ENCODE measurements at regions not wholly inside any gene's neighbourhood (a gene's known extent, or its start where the extent isn't known, plus 50 kb on each side); places are given as distances from the start of the nearest gene placed in this dataset.
"Not testable (repeated sequence)": the region's sequence is repeated elsewhere in the genome, so short reads cannot be mapped to it uniquely, and the experiment has no call there.

GRCh38 chr4:124990398-124990797 lies 277.9 kb upstream of the ANKRD50 start:
- no peak for DNase-seq (ENCODE audit: low spot score)

DNA sequence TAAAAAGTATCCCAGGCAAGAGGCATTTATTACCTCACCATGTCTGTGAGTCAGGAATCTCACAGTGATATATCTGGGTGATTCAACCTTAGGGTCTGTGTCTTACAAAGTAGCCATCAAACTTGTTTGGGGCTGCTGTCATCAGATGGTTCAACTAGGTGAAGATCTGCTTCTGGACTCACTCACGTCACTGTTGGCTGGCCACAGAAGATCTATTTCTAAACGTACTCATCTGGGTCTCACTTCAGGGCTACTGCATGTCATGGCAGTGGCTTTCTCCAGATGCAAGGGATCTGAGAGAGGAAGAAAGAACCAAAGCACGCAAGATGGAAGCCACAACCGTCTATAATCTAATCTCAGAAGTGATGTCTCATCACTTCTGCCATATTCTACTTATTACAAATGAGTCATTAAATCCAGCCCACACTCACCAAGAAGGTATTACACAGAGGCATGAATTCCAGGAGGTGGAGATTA lies 267.8 kb upstream of the ANKRD50 start:
- DNase-seq (ENCODE audit: low spot score) = peak; percentile 29

DNA sequence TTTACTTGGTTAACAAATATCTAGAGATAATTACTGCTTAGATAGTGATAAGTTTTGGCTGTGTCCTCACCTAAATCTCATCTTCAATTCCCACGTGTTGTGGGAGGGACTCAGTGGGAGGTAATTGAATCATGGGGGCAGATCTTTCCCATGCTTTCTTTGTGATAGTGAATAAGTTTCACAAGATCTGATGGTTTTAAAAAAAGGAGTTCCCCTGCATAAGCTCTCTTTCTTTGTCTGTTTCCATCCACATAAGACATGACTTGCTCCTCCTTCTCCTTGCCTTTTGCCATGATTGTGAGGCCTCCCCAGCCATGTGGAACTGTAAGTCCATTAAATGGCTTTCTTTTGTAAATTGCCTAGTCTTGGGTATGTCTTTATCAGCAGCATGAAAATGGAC lies 266.0 kb upstream of the ANKRD50 start:
- DNase-seq (ENCODE audit: low spot score) = not testable (repeated sequence)

DNA sequence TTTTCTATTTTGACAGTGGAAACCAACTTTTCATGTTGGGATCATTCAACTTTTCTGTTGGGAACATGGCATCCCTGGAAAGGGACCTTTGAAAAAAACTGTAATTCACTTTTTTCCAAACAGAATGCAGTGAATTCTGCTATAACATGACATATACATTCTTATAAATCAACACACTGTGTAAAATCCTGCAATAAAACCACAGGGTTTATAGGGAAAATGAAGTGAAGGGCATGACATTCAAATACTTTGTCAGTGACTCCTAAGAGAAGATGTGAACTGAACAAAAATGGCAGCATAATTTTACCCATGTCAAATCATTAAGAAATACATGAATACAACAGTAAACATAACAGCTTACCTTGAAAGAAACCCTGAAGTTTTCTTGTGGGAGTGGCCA lies 264.5 kb upstream of the ANKRD50 start:
- DNase-seq (ENCODE audit: low spot score) = no peak

DNA sequence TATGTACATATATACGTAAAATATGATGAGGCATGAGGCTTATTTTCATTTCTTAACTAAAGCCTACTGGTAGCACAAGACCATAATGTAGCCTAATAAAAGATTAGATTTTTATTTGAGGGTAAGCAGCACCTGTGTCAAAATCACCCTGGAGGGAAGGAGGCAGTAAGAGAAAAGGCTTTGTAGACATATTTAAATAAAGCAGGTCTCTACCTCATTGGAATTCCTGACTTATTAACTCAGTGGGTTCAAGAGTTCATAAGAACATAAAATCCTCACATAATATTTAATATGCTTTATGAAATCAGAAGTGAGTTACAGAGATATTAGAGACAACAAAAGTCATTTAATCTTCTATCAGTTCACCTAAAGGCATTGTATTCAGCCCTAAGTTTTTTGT lies 261.6 kb upstream of the ANKRD50 start:
- DNase-seq (ENCODE audit: low spot score) = no peak

GRCh38 chr4:124973716-124974115 lies 261.2 kb upstream of the ANKRD50 start:
- no peak for DNase-seq (ENCODE audit: low spot score)

- no peak for DNase-seq (ENCODE audit: low spot score)
Observed at GRCh38 chr4:124970011-124970410, 257.5 kb upstream of the ANKRD50 start.

GRCh38 chr4:124965497-124965891 lies 253.0 kb upstream of the ANKRD50 start:
- no peak for DNase-seq (ENCODE audit: low spot score)

DNA sequence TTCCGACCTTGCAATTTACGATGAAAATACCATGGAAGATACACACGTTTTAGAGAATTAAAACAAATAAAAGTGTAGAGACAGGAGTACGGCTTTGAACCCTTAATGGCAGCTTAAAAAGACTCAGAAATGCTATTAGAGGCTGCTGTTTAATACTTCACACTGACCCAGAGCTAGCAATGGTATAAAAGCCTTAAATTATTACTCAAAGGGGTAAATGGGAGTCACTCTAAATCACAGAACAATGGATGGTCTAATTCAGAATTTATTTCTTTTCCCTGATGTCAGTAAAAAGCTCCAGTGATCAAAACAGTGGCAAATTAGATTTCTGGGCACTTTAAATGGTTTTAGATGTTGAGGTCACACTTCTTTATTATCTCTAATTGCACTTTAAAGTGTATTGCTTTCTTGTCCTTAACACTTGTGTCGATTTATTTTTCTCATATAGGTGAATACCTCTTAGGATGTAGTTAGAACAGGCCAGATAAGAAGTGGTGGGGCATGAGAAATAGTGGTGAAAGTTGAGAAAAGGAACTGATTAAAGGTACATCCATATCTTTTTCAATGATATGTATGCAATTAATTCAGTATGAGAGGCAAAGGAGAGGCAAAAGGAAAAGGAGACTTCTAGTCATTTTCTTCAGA lies 252.4 kb upstream of the ANKRD50 start:
- DNase-seq (ENCODE audit: low spot score) = no peak

GRCh38 chr4:124964251-124964650 lies 251.7 kb upstream of the ANKRD50 start:
- DNase-seq (ENCODE audit: low spot score) = no peak

GRCh38 chr4:124961138-124961750 lies 248.7 kb upstream of the ANKRD50 start:
- no peak for DNase-seq (ENCODE audit: low spot score)

GRCh38 chr4:124958847-124959246 lies 246.3 kb upstream of the ANKRD50 start:
- DNase-seq (ENCODE audit: low spot score) = peak; percentile 20

- DNase-seq (ENCODE audit: low spot score) = no peak
Observed at GRCh38 chr4:124955476-124955875, 242.9 kb upstream of the ANKRD50 start.

DNA sequence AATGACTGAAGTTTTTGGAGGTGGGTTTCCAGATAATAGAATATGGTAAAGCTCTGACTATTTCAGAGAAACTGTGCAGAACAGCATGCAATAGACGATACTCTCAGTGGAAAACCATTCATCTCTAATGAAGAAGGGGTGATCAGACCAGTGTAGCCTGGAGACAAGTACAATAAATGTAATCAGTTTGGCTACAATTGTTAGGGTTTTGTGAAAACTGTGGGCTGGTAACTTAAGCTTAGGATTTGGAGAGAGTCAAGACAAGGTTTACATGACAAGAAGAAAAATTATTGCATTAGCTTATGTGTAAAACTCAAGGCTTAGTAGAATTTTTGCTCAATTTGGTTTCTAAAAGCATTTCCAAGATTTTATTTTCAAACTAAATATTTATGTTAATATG lies 241.5 kb upstream of the ANKRD50 start:
- DNase-seq (ENCODE audit: low spot score) = no peak

DNA sequence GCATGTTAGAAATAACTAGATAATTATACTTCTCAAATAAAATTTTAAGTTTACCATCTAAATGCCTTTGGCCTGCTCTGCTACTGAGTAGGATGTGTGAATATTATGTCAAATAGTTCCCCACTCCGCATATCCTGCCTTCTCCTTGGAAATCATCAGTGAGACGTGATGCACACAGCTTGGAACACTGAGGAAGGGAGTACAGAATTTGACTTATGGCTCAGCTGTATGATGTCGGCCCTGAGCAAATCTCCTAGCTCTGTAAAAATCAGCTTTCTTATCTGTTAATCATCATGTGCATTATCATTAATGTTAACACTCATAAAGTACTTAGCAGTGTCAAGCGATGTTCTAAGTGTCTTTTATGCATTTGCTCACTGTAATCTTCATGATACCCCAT lies 241.0 kb upstream of the ANKRD50 start:
- DNase-seq (ENCODE audit: low spot score) = no peak

DNA sequence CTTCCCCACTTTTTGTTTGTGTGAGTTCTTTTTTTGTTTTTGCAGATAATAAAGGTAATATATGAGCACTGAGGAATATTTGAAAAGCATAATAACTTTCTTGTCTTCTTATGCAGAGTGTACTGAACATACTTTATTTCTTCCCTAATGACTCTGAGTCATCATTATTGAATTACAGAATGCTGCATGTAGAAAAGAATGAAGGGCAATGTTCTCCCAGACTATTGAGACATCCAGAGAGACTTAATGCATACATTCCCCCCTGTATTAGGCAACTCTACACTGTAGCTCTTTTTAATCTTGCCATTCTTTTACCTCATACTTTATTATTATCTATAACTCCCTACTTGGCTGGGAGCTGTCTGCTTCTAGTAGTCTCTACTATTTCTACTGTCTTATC lies 240.5 kb upstream of the ANKRD50 start:
- no peak for DNase-seq (ENCODE audit: low spot score)

- DNase-seq (ENCODE audit: low spot score) = no peak
Observed at GRCh38 chr4:124952601-124953000, 240.1 kb upstream of the ANKRD50 start.

DNA sequence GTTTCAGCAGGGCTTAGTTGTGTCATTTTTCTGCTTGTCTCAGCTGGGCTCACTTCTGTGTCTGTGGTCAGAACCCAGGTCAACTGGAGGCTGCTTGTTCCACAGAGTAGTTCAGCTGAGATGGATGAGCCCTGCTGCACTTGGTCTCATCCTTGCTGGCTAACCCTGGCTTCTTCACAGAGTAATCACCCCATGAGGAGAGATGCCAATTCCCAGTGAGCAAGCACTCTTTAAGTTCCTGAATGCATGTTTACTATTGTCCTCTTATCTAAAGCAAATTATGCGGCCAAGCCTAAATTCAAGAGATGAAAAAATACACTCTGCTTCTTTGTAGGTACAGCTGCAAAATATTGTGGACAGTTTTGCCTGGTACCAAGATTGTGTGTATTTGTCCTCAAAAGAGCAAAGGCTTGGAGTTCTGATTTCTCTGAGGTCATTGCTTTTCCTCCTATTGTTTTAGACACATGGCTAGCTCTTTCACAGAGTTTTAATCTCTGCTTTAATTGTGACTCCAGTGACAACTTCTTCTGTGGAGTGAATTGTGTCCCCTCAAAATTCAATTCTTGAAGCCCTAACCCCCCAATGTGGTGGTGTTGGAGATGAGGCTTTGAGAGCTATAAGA lies 236.6 kb upstream of the ANKRD50 start:
- no peak for DNase-seq (ENCODE audit: low spot score)

- no peak for DNase-seq (ENCODE audit: low spot score)
Observed at GRCh38 chr4:124947622-124948265, 235.2 kb upstream of the ANKRD50 start.

GRCh38 chr4:124946696-124947095 lies 234.2 kb upstream of the ANKRD50 start:
- no peak for DNase-seq (ENCODE audit: low spot score)

DNA sequence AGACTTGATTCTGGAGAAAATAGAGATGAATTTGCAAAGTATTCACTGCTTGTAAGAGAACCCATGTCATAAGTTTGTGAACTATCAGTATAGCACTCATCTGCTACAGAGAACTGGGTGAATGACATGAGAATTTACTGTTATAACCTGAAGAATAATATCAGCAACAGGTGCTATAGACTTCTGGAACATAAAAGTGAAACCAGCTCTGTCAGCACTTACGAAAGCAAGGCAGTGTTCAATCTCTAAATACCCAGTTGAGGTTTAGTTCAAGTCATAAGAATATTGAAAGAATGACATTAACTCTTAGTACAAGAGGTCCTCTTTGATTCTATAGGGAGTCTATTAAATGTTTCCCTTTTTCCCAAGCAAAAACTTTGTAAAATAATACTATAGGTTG lies 232.9 kb upstream of the ANKRD50 start:
- DNase-seq (ENCODE audit: low spot score) = peak; percentile 35

- no peak for DNase-seq (ENCODE audit: low spot score)
Observed at GRCh38 chr4:124943938-124944337, 231.4 kb upstream of the ANKRD50 start.
